Stimulated activated effector memory CD8-positive, alpha-beta T cell treated with anti-CD3 and anti-CD28 coated beads, Interleukin-12 subunit alpha, Interleukin-12 subunit beta, amount 100 ng/mL, for 72 hours (primary cell): ENCODE measurements at regions not wholly inside any gene's neighbourhood (a gene's known extent, or its start where the extent isn't known, plus 50 kb on each side); places are given as distances from the start of the nearest gene placed in this dataset.

Experiments
- ATAC-seq: fragments of 150-1000 bp; cut with Tn5 transposase; 2 replicates; pipeline ENCODE4 v1.10.0; 2021
- DNase-seq, 2 donors: peaks; one replicate each; pipeline ENCODE4 v3.0.0; 2021 to 2022; ENCODE audit warnings: low spot score in 2 of 2
- H3K27ac Mint-ChIP-seq: one replicate; pipeline ENCODE4 v1.8.0; 2022; ENCODE audit warnings: mild to moderate bottlenecking, mixed read lengths
- H3K36me3 Mint-ChIP-seq: one replicate; pipeline ENCODE4 v1.8.0; 2022; ENCODE audit warnings: mild to moderate bottlenecking, mixed read lengths
- H3K4me1 Mint-ChIP-seq: one replicate; pipeline ENCODE4 v1.8.0; 2022; ENCODE audit warnings: mixed read lengths
- H3K4me3 Mint-ChIP-seq: one replicate; pipeline ENCODE4 v1.8.0; 2022; ENCODE audit warnings: mild to moderate bottlenecking, mixed read lengths
- H3K9me3 Mint-ChIP-seq: one replicate; pipeline ENCODE4 v1.8.0; 2022; ENCODE audit warnings: mixed read lengths

- DNase-seq, result no peak
Measured at GRCh38 chr5:4911646-4912403, 228.3 kb upstream of the ADAMTS16 start.

GRCh38 chr5:4921929-4922328 lies 218.2 kb upstream of the ADAMTS16 start:
- DNase-seq (no peak), ATAC-seq (no peak)
- Mint-ChIP-seq H3K9me3 (peaks cover 13% of the 10 kb centered on the region), H3K4me1 (no peaks in the 10 kb centered on the region), H3K27ac (no peak overlapping the region), H3K36me3 (no peaks in the 10 kb centered on the region), H3K4me3 (no peak overlapping the region)

More at GRCh38 chr5:4911646-4912403, 228.3 kb upstream of the ADAMTS16 start:
- Mint-ChIP-seq H3K4me1 (no peaks in the 10 kb centered on the region), H3K27ac (no peak overlapping the region), H3K36me3 (no peaks in the 10 kb centered on the region), H3K9me3 (peaks cover 18% of the 10 kb centered on the region), H3K4me3 (no peak overlapping the region)
- ATAC-seq, result no peak

GRCh38 chr5:4924577-4924976 lies 215.6 kb upstream of the ADAMTS16 start:
- H3K36me3 Mint-ChIP-seq, result no peaks in the 10 kb centered on the region
- no peak overlapping the region for H3K4me3 Mint-ChIP-seq
- H3K9me3 Mint-ChIP-seq, result peaks cover 13% of the 10 kb centered on the region
- H3K27ac Mint-ChIP-seq, result no peak overlapping the region
- DNase-seq (no peak), ATAC-seq (no peak)
- no peaks in the 10 kb centered on the region for H3K4me1 Mint-ChIP-seq

- ATAC-seq (no peak), DNase-seq (no peak)
- Mint-ChIP-seq H3K9me3 (peaks cover 13% of the 10 kb centered on the region), H3K27ac (no peak overlapping the region), H3K36me3 (no peaks in the 10 kb centered on the region), H3K4me3 (no peak overlapping the region), H3K4me1 (no peaks in the 10 kb centered on the region)
Measured at GRCh38 chr5:4927097-4927496, 213.0 kb upstream of the ADAMTS16 start.

GRCh38 chr5:4928409-4928808 lies 211.7 kb upstream of the ADAMTS16 start:
- no peaks in the 10 kb centered on the region for H3K4me1 Mint-ChIP-seq
- H3K36me3 Mint-ChIP-seq, result no peaks in the 10 kb centered on the region
- no peak overlapping the region for H3K27ac Mint-ChIP-seq
- ATAC-seq (no peak), DNase-seq (no peak)
- H3K9me3 Mint-ChIP-seq, result peaks cover 12% of the 10 kb centered on the region
- H3K4me3 Mint-ChIP-seq, result no peak overlapping the region

- Mint-ChIP-seq H3K4me3 (no peak overlapping the region), H3K4me1 (no peaks in the 10 kb centered on the region), H3K9me3 (peaks cover 13% of the 10 kb centered on the region), H3K36me3 (no peaks in the 10 kb centered on the region), H3K27ac (no peak overlapping the region)
- DNase-seq (no peak), ATAC-seq (no peak)
Measured at GRCh38 chr5:4929092-4929655, 211.0 kb upstream of the ADAMTS16 start.

GRCh38 chr5:4939042-4939781 lies 200.9 kb upstream of the ADAMTS16 start:
- Mint-ChIP-seq H3K36me3 (no peaks in the 10 kb centered on the region), H3K27ac (no peak overlapping the region), H3K4me1 (no peaks in the 10 kb centered on the region), H3K9me3 (peaks cover 7% of the 10 kb centered on the region), H3K4me3 (no peak overlapping the region)
- ATAC-seq (no peak), DNase-seq (no peak)

- Mint-ChIP-seq H3K36me3 (no peaks in the 10 kb centered on the region), H3K4me1 (no peaks in the 10 kb centered on the region), H3K9me3 (peaks cover 7% of the 10 kb centered on the region), H3K27ac (no peak overlapping the region), H3K4me3 (no peak overlapping the region)
- ATAC-seq (no peak), DNase-seq (no peak)
Measured at GRCh38 chr5:4941161-4941560, 199.0 kb upstream of the ADAMTS16 start.

GRCh38 chr5:4941957-4942830 lies 197.9 kb upstream of the ADAMTS16 start:
- peaks cover 10% of the 10 kb centered on the region for H3K9me3 Mint-ChIP-seq
- no peaks in the 10 kb centered on the region for H3K36me3 Mint-ChIP-seq
- ATAC-seq (no peak), DNase-seq (no peak)
- H3K4me3 Mint-ChIP-seq, result no peak overlapping the region
- H3K4me1 Mint-ChIP-seq, result no peaks in the 10 kb centered on the region
- no peak overlapping the region for H3K27ac Mint-ChIP-seq

- Mint-ChIP-seq H3K9me3 (peaks cover 10% of the 10 kb centered on the region), H3K4me3 (no peak overlapping the region), H3K36me3 (no peaks in the 10 kb centered on the region), H3K4me1 (no peaks in the 10 kb centered on the region), H3K27ac (no peak overlapping the region)
- ATAC-seq (no peak), DNase-seq (no peak)
Measured at GRCh38 chr5:4942831-4943178, 197.3 kb upstream of the ADAMTS16 start.

- Mint-ChIP-seq H3K9me3 (peaks cover 10% of the 10 kb centered on the region), H3K4me3 (no peak overlapping the region), H3K4me1 (no peaks in the 10 kb centered on the region), H3K27ac (no peak overlapping the region), H3K36me3 (no peaks in the 10 kb centered on the region)
- ATAC-seq (no peak), DNase-seq (no peak)
Measured at GRCh38 chr5:4945296-4945695, 194.8 kb upstream of the ADAMTS16 start.

- ATAC-seq (no peak), DNase-seq (no peak)
- Mint-ChIP-seq H3K9me3 (peaks cover 10% of the 10 kb centered on the region), H3K36me3 (no peaks in the 10 kb centered on the region), H3K27ac (no peak overlapping the region), H3K4me3 (no peak overlapping the region), H3K4me1 (no peaks in the 10 kb centered on the region)
Measured at GRCh38 chr5:4947106-4947505, 193.0 kb upstream of the ADAMTS16 start.

GRCh38 chr5:4947893-4948536 lies 192.1 kb upstream of the ADAMTS16 start:
- no peaks in the 10 kb centered on the region for H3K4me1 Mint-ChIP-seq

GRCh38 chr5:4949108-4949507 lies 191.0 kb upstream of the ADAMTS16 start:
- Mint-ChIP-seq H3K27ac (no peak overlapping the region), H3K4me3 (no peak overlapping the region), H3K36me3 (no peaks in the 10 kb centered on the region), H3K4me1 (no peaks in the 10 kb centered on the region), H3K9me3 (peaks cover 7% of the 10 kb centered on the region)
- DNase-seq (no peak), ATAC-seq (no peak)

More at GRCh38 chr5:4947893-4948536, 192.1 kb upstream of the ADAMTS16 start:
- Mint-ChIP-seq H3K4me3 (no peak overlapping the region), H3K27ac (no peak overlapping the region), H3K36me3 (no peaks in the 10 kb centered on the region), H3K9me3 (peaks cover 9% of the 10 kb centered on the region)
- DNase-seq (no peak), ATAC-seq (no peak)

- no peak for ATAC-seq
- peaks cover 12% of the 10 kb centered on the region for H3K9me3 Mint-ChIP-seq
- H3K27ac Mint-ChIP-seq, result no peak overlapping the region
- no peak overlapping the region for H3K4me3 Mint-ChIP-seq
- H3K4me1 Mint-ChIP-seq, result no peaks in the 10 kb centered on the region
- H3K36me3 Mint-ChIP-seq, result no peaks in the 10 kb centered on the region
- no peak for DNase-seq
Measured at GRCh38 chr5:4953576-4953975, 186.6 kb upstream of the ADAMTS16 start.
